ENCODE measurements at regions not wholly inside any gene's neighbourhood (a gene's known extent, or its start where the extent isn't known, plus 50 kb on each side); places are given as distances from the start of the nearest gene placed in this dataset.

- no peak for DNase-seq
Observed at GRCh38 chr3:124413989-124414598, 316.2 kb upstream of the UMPS start.

DNA sequence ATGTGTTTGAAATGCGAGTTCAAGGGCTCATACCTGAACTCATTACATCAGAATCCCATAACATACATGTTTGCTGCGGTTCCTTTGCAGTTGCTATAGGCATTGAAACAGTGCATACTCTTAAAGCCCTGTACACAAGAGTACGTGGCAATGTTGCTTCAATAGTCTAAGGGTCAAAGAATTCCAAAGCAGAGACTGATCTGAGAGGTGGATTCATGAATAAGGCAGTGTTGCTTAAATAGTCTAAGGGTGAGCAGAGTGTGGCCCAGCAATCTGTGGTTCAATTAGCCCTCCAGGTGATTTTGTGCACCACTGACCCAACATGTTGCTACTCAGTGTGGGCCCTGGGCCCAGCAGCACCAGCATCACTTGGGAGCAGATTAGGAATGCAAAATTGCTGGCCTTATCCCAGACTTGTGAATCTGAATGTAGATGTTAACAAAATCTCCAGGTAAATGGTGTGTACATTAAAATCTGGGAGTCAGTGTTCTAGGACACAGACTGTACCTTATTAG is 314.7 kb upstream of the UMPS start:
- no peak for DNase-seq

- no peak for DNase-seq
Observed at GRCh38 chr3:124419303-124419702, 310.9 kb upstream of the UMPS start.

DNA sequence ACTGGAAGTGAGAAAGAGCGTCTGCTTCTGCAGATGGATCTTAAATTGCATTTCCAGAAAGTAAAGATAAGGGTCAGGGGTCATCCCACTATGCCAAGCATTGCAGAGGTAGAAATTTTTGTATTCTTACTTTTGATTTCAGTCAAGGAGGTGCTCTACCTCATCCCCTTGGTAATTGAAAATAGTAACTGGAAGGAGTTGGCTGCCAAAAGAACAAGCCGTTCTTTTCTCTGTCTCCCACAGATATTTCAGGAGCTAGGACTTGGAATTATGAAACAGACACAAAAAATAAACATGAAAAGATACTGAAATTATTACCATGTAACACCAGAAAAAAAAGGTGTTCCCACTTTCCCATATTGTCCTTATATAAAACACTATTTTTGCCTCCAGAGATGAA is 309.9 kb upstream of the UMPS start:
- DNase-seq = no peak

- DNase-seq = no peak
Observed at GRCh38 chr3:124422805-124423204, 307.4 kb upstream of the UMPS start.

DNA sequence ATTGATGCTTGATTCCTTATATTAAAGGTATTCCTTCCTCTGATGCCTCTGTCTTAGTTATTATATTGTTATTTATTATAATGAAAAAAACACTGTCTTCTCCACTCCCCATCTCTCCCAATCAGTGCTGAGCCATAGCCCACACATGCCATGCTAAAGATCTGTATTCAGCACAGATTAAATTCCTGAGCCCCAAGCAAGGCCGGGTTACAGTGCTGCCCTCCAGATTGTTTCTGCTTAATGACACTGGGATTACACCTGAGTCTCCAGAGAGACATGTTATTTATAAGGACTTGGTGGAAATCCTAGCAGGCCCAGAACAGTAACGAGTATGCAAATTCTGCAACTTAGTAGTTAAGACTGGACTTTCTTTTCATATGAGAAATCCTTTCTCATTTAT is 305.9 kb upstream of the UMPS start:
- no peak for DNase-seq

GRCh38 chr3:124425972-124426371 is 304.3 kb upstream of the UMPS start:
- DNase-seq = no peak

GRCh38 chr3:124428372-124429128 is 301.7 kb upstream of the UMPS start:
- DNase-seq = no peak

GRCh38 chr3:124429129-124429815 is 301.0 kb upstream of the UMPS start:
- DNase-seq = no peak

GRCh38 chr3:124431331-124431994 is 298.8 kb upstream of the UMPS start:
- DNase-seq = no peak

GRCh38 chr3:124434176-124434575 is 296.1 kb upstream of the UMPS start:
- no peak for DNase-seq

- DNase-seq = no peak
Observed at GRCh38 chr3:124435467-124435866, 294.8 kb upstream of the UMPS start.

DNA sequence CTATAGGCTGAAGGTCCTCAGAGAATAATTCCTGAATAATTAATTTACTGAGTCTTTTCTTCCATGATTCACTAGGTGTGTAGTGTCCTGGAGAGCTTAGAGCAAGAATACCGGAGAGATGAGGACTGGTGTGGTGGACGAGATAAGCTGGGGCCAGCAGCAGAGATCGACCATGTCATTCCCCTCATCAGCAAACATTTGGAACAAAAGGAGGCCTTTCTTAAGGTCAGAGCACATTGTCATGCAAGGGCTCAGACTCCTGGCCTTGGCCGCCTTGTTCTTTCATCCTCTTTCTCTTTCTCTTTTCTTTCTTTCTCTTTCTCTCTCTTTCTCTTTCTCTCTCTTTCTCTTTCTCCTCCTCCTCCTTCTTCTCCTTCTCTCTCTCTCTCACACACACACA is 291.4 kb upstream of the UMPS start:
- DNase-seq = no peak

GRCh38 chr3:124439603-124440002 is 290.6 kb upstream of the UMPS start:
- DNase-seq = no peak

GRCh38 chr3:124441766-124442165 is 288.5 kb upstream of the UMPS start:
- DNase-seq = no peak

DNA sequence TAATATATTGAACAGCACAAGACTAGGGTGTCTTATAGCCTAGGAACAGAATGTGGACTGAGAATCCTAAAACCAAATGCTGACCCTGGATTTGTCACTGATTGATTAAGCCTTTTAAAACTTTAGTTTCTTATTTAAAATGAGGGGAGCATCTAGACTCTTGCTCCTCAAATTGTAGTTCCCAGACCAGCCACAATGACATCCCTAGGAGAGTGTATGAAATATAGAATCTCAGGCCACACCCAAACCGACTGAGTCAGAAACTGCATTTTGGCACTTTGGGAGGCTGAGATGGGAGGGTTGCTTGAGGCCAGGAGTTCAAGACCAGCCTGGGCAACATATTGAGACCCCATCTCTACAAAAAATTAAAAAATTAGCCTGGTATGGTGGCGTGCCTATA is 287.8 kb upstream of the UMPS start:
- DNase-seq = no peak

- no peak for DNase-seq
Observed at GRCh38 chr3:124443446-124443845, 286.8 kb upstream of the UMPS start.

GRCh38 chr3:124444075-124444474 is 286.2 kb upstream of the UMPS start:
- DNase-seq = no peak

- DNase-seq = no peak
Observed at GRCh38 chr3:124444896-124445295, 285.4 kb upstream of the UMPS start.

- DNase-seq = no peak
Observed at GRCh38 chr3:124447845-124448244, 282.4 kb upstream of the UMPS start.

GRCh38 chr3:124448954-124449353 is 281.3 kb upstream of the UMPS start:
- DNase-seq = no peak

GRCh38 chr3:124450366-124450765 is 279.9 kb upstream of the UMPS start:
- DNase-seq = no peak

DNA sequence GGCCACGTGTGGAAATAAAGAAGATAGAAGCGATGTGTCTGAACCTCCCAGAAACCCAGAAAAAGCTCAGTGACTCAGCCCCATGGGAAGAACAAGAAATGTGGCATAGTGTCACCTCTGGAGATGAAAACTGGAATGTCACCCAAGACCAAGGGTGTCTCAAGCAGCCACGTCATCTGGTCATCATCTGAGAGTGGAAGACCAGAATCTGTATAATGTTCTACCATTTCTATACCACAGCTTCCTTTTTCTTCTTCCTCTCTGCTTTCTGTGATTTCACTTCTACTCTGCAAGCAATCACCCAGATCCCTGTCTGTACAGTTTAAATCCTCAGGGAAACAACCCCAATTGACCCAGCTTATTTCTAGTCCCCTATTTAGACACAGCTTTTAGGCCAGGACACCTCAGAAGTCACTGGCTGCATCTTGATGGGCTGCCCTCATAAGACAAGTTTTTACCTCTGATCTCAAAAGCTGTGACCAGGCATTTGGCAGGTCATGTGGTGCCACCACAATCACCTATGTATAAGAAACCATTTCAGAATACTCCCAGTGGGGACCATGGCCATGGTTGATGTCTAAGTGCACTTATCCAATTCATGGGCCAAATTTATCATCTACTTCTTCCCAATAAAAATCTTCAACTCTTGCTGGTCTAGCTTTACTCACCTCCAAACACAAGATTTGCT is 278.5 kb upstream of the UMPS start:
- no peak for DNase-seq

All from CD4-positive, alpha-beta T cell treated with Interleukin-21 for 1 hour (primary cell).